T47D (cell line): ENCODE measurements at regions not wholly inside any gene's neighbourhood (a gene's known extent, or its start where the extent isn't known, plus 50 kb on each side); places are given as distances from the start of the nearest gene placed in this dataset.
"Not testable (repeated sequence)": the region's sequence is repeated elsewhere in the genome, so short reads cannot be mapped to it uniquely, and the experiment has no call there.

Source experiments
- DNase-seq, 2 experiments: peaks; one replicate each; pipeline versions ENCODE4 v3.0.0 to v3.0.0-alpha.2; 2011 to 2012; ENCODE audit warnings: low read depth in 1 of 2, low spot score in 1 of 2
- JUND ChIP-seq: IDR thresholded peaks from 2 replicates; pipeline ENCODE4 v1.6.1; 2012; ENCODE audit warnings: low read depth
- in situ Hi-C: cut with HindIII; loops from 2 replicates; pipeline ENCODE4 v1.10.0; 2016; ENCODE audit warnings: low sequenced_read_pairs, low pct_unique_long_range_greater_than_20kb

- no peak for TF ChIP-seq JUND
- no peak for DNase-seq
- in situ Hi-C loops: no loop called here
These were observed 101.0 kb upstream of the MAP3K7 start for GRCh38 chr6:90687775-90688380.

- TF ChIP-seq JUND: no peak
- DNase-seq: no peak
- in situ Hi-C loops: no loop called here
These were observed 95.0 kb upstream of the MAP3K7 start for GRCh38 chr6:90681863-90682262.

- DNase-seq: no peak
- in situ Hi-C loops: no loop called here
- no peak for TF ChIP-seq JUND
These were observed 91.3 kb upstream of the MAP3K7 start for GRCh38 chr6:90678049-90678779.

- TF ChIP-seq JUND: no peak
- in situ Hi-C loops: no loop called here
- no peak for DNase-seq
These were observed 90.6 kb upstream of the MAP3K7 start for GRCh38 chr6:90677440-90677839.

- DNase-seq: no peak
- in situ Hi-C loops: no loop called here
- TF ChIP-seq JUND: no peak
These were observed 89.8 kb upstream of the MAP3K7 start for GRCh38 chr6:90676516-90677300.

- DNase-seq, in situ Hi-C loops: not testable (repeated sequence)
These were observed 88.2 kb upstream of the MAP3K7 start for GRCh38 chr6:90675107-90675506.

DNA sequence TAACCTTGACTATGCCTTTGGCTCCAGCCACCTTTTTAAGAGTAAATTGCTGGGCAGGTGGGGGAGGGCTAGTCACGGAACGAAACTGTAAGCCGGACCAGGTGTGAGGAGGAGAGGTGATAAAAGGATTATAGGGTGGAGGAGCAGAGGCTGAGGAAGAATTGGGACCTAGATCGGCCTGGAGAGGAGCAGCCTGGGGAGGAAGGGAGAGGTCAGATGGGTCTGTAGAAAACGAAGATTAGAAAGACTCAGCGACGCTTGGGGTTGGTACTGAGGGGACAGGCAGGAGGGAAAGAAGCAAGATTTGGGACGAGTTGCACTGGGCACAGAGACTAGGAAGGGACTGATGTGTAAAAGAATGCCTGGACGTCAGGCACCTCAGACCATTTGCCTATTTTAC is 87.2 kb upstream of the MAP3K7 start:
- DNase-seq, in situ Hi-C loops: not testable (repeated sequence)

- peak in 1 of 2 experiments; percentile 53 for DNase-seq
- TF ChIP-seq JUND: no peak
- in situ Hi-C loops: no loop called here
These were observed 83.0 kb upstream of the MAP3K7 start for GRCh38 chr6:90669846-90670245.

- in situ Hi-C loops: no loop called here
- no peak for TF ChIP-seq JUND
- no peak for DNase-seq
These were observed 82.5 kb upstream of the MAP3K7 start for GRCh38 chr6:90669420-90669819.

DNA sequence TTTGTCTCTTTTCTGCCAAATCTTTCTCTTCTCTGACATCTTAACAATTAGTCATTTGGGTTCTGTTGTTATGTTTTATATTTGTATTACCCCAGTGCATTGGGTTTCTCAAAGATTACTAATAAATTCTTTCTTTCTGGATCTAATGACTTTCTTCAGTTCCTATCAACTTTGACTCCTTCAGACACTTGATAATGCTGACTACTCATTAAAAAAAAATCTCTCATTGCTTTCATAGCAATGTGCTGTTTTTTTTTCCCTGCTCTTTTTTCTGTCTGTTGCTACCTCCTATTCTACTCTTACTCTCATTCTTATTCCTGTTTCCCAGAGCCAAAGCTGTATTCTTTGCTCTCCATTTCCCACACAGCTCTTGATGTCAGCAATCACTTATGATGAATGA is 81.3 kb upstream of the MAP3K7 start:
- in situ Hi-C loops: no loop called here
- no peak for TF ChIP-seq JUND
- no peak for DNase-seq

DNA sequence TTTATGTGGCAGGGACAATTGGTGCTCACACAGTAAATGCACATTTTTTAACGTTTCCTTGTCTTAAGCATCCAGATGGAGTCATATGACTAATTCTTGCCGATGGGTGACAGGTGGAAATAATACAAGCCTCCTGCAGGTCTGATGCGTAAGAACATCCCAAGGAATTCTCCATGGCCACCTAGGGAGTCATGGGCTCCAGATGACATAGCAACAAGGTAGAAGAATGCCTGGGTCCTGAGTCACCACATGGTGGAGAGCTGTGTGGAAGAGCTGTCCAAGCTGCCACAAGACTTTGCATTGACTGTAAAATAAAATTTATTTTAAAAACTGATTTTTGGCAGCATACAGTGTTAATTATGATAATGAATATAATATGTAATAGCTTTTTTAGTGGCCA is 77.0 kb upstream of the MAP3K7 start:
- in situ Hi-C loops: no loop called here
- no peak for DNase-seq
- TF ChIP-seq JUND: no peak

- TF ChIP-seq JUND: no peak
- in situ Hi-C loops: no loop called here
- DNase-seq: no peak
These were observed 76.2 kb upstream of the MAP3K7 start for GRCh38 chr6:90663106-90663505.

DNA sequence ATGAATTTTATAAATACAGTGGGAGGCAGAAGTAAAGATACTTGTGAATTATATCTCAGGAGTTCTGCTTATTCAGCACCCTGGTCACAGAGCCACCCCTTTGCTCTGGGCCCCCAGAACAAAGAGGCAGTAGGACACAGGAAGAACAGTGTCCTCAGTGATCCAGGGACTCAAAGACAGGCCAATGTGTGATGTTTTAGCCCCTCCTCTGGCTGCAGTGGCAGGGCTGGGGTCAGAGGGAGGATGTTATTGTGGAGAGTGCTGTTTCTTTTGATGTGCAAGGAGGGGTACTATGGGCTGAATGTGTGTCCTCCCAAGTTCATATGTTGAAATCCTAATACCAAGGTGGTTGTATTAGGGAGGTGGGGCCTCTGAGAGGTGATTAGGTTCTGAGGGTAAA is 74.1 kb upstream of the MAP3K7 start:
- in situ Hi-C loops: no loop called here
- no peak for TF ChIP-seq JUND
- no peak for DNase-seq
